HUDEP-2 (cell line): ENCODE measurements at regions not wholly inside any gene's neighbourhood (a gene's known extent, or its start where the extent isn't known, plus 50 kb on each side); places are given as distances from the start of the nearest gene placed in this dataset.

Source experiments
- DNase-seq, 76 experiments: peaks; one replicate each; lab custom pipeline; 2025; ENCODE audit not compliant: unreplicated experiment in 76 of 76; lab: John Stamatoyannopoulos, UW

- no peak for DNase-seq
Observed at GRCh38 chr1:61627365-61627764, 97.6 kb downstream of the TM2D1 start.

- DNase-seq: no peak
Observed at GRCh38 chr1:61626816-61627215, 98.1 kb downstream of the TM2D1 start.

- DNase-seq: no peak
Observed at GRCh38 chr1:61623852-61624251, 101.1 kb downstream of the TM2D1 start.

- no peak for DNase-seq
Observed at GRCh38 chr1:61620536-61620935, 104.4 kb downstream of the TM2D1 start.

GRCh38 chr1:61618755-61619154 lies 106.2 kb downstream of the TM2D1 start:
- DNase-seq: no peak

- no peak for DNase-seq
Observed at GRCh38 chr1:61618193-61618592, 106.7 kb downstream of the TM2D1 start.

GRCh38 chr1:61616830-61617229 lies 108.1 kb downstream of the TM2D1 start:
- no peak for DNase-seq

GRCh38 chr1:61612602-61613001 lies 112.3 kb downstream of the TM2D1 start:
- no peak for DNase-seq

- no peak for DNase-seq
Observed at GRCh38 chr1:61609040-61609439, 115.9 kb downstream of the TM2D1 start.

GRCh38 chr1:61607448-61607847 lies 117.5 kb downstream of the TM2D1 start:
- DNase-seq: no peak

- no peak for DNase-seq
Observed at GRCh38 chr1:61606448-61607312, 118.3 kb downstream of the TM2D1 start.

- DNase-seq: no peak
Observed at GRCh38 chr1:61605607-61606321, 119.2 kb downstream of the TM2D1 start.

- DNase-seq: no peak
Observed at GRCh38 chr1:61604684-61605083, 120.3 kb downstream of the TM2D1 start.

GRCh38 chr1:61604261-61604660 lies 120.7 kb downstream of the TM2D1 start:
- no peak for DNase-seq

- no peak for DNase-seq
Observed at GRCh38 chr1:61602663-61603062, 122.3 kb downstream of the TM2D1 start.

GRCh38 chr1:61597601-61598000 lies 127.3 kb downstream of the TM2D1 start:
- no peak for DNase-seq

GRCh38 chr1:61593331-61593730 lies 131.6 kb downstream of the TM2D1 start:
- no peak for DNase-seq

- no peak for DNase-seq
Observed at GRCh38 chr1:61591351-61591750, 133.6 kb downstream of the TM2D1 start.

- DNase-seq: peak in 56 of 76 experiments; percentile 2 to 67 (median 40)
Observed at GRCh38 chr1:61588736-61589672, 135.9 kb downstream of the TM2D1 start.

- peak in 4 of 76 experiments; percentile 4 to 30 (median 9) for DNase-seq
Observed at GRCh38 chr1:61585714-61586113, 139.2 kb downstream of the TM2D1 start.

GRCh38 chr1:61583703-61584102 lies 141.2 kb downstream of the TM2D1 start:
- no peak for DNase-seq
